ENCODE measurements at regions not wholly inside any gene's neighbourhood (a gene's known extent, or its start where the extent isn't known, plus 50 kb on each side); places are given as distances from the start of the nearest gene placed in this dataset.

GRCh38 chr10:3277566-3277965, 105.0 kb upstream of the PITRM1 start:
- no peak overlapping the region for H3K9ac ChIP-seq (ENCODE audit: low read depth in 1 of 2, low read length in 2 of 2)
- H3K36me3 ChIP-seq (ENCODE audit: control insufficient read depth in 2 of 2, insufficient read depth in 2 of 2, low read length in 2 of 2) = no peaks in the 10 kb centered on the region
- no peak overlapping the region for H3K27ac ChIP-seq (ENCODE audit: low read depth in 2 of 2, low read length in 2 of 2)

GRCh38 chr10:3274414-3274813, 101.8 kb upstream of the PITRM1 start:
- no peaks in the 10 kb centered on the region for H3K27me3 ChIP-seq (ENCODE audit: control insufficient read depth in 2 of 2, insufficient read depth in 2 of 2, low read length in 2 of 2)

More at GRCh38 chr10:3277566-3277965, 105.0 kb upstream of the PITRM1 start:
- no peaks in the 10 kb centered on the region for H3K9me3 ChIP-seq (ENCODE audit: control insufficient read depth in 2 of 2, low read length in 2 of 2)
- H3K4me3 ChIP-seq (ENCODE audit: low read length in 2 of 2) = no peak overlapping the region
- no peaks in the 10 kb centered on the region for H3K27me3 ChIP-seq (ENCODE audit: control insufficient read depth in 2 of 2, insufficient read depth in 2 of 2, low read length in 2 of 2)
- no peaks in the 10 kb centered on the region for H3K4me1 ChIP-seq (ENCODE audit: control insufficient read depth in 2 of 2, insufficient read depth in 2 of 2, low read length in 2 of 2)

GRCh38 chr10:3273966-3274365, 101.4 kb upstream of the PITRM1 start:
- Histone ChIP-seq H3K4me1 (ENCODE audit: control insufficient read depth in 2 of 2, insufficient read depth in 2 of 2, low read length in 2 of 2) (no peaks in the 10 kb centered on the region), H3K4me3 (ENCODE audit: low read length in 2 of 2) (no peak overlapping the region), H3K27me3 (ENCODE audit: control insufficient read depth in 2 of 2, insufficient read depth in 2 of 2, low read length in 2 of 2) (no peaks in the 10 kb centered on the region), H3K9me3 (ENCODE audit: control insufficient read depth in 2 of 2, low read length in 2 of 2) (no peaks in the 10 kb centered on the region), H3K9ac (ENCODE audit: low read depth in 1 of 2, low read length in 2 of 2) (no peak overlapping the region), H3K27ac (ENCODE audit: low read depth in 2 of 2, low read length in 2 of 2) (no peak overlapping the region), H3K36me3 (ENCODE audit: control insufficient read depth in 2 of 2, insufficient read depth in 2 of 2, low read length in 2 of 2) (no peaks in the 10 kb centered on the region)

More at GRCh38 chr10:3274414-3274813, 101.8 kb upstream of the PITRM1 start:
- Histone ChIP-seq H3K4me1 (ENCODE audit: control insufficient read depth in 2 of 2, insufficient read depth in 2 of 2, low read length in 2 of 2) (no peaks in the 10 kb centered on the region), H3K36me3 (ENCODE audit: control insufficient read depth in 2 of 2, insufficient read depth in 2 of 2, low read length in 2 of 2) (no peaks in the 10 kb centered on the region), H3K4me3 (ENCODE audit: low read length in 2 of 2) (no peak overlapping the region), H3K27ac (ENCODE audit: low read depth in 2 of 2, low read length in 2 of 2) (no peak overlapping the region), H3K9me3 (ENCODE audit: control insufficient read depth in 2 of 2, low read length in 2 of 2) (no peaks in the 10 kb centered on the region), H3K9ac (ENCODE audit: low read depth in 1 of 2, low read length in 2 of 2) (no peak overlapping the region)

DNA sequence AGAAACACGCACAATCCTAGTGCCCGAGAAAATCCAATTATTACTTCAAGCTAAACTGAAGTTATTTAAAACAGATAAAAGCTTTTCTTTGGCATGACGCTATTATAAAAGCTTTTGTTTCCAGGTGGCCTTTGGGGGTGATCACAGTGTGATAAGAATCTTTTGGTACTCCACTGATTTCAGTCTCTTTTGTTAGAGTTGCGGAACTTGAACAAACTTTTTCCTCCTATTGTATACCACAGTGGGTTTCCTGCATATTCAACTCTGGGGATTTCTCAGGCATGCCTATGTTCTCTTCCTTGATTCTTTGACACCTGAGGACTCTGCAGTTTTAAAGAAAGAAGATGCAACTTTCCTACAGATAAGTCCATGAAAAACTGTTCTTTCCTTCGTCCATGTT, 99.7 kb upstream of the PITRM1 start:
- no peaks in the 10 kb centered on the region for H3K4me1 ChIP-seq (ENCODE audit: control insufficient read depth in 2 of 2, insufficient read depth in 2 of 2, low read length in 2 of 2)
- H3K4me3 ChIP-seq (ENCODE audit: low read length in 2 of 2) = no peak overlapping the region
- no peak overlapping the region for H3K27ac ChIP-seq (ENCODE audit: low read depth in 2 of 2, low read length in 2 of 2)
- H3K9ac ChIP-seq (ENCODE audit: low read depth in 1 of 2, low read length in 2 of 2) = no peak overlapping the region
- no peaks in the 10 kb centered on the region for H3K27me3 ChIP-seq (ENCODE audit: control insufficient read depth in 2 of 2, insufficient read depth in 2 of 2, low read length in 2 of 2)
- no peaks in the 10 kb centered on the region for H3K36me3 ChIP-seq (ENCODE audit: control insufficient read depth in 2 of 2, insufficient read depth in 2 of 2, low read length in 2 of 2)
- no peaks in the 10 kb centered on the region for H3K9me3 ChIP-seq (ENCODE audit: control insufficient read depth in 2 of 2, low read length in 2 of 2)

DNA sequence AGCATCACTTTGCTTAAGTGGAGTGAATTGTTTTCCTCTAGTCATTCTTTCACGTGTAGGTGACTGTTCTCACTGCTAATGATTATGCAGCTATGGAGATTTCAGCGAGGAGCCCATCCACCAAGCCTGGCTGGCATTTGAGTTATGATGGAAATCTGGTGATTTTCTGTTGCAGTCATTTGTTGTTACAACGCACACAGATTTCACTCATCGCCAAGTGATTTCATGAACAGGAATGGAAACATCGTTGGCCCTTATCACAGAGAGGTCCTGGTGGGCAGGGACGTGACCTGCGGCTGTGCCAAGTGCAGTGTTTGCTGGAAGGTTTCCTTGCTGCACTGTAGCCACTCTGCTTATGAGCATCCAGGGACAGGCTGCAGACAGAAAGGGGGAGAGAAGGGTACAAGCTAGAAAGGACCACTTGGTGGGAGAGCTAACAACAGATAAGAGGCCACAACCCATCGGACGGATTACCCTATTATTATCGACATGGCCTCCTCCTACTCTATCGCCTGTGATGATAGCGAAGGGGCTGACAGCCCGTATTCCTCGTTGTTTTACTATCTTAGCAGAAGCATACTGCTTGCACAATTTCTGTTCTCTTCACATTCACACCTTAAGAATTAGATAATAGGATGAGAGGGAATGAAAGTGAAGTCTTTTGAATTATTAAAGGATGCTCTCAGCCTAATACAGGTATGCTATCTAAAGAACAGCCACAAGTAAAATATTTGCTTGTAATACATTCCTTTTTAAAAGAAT, 99.0 kb upstream of the PITRM1 start:
- Histone ChIP-seq H3K4me1 (ENCODE audit: control insufficient read depth in 2 of 2, insufficient read depth in 2 of 2, low read length in 2 of 2) (no peaks in the 10 kb centered on the region), H3K36me3 (ENCODE audit: control insufficient read depth in 2 of 2, insufficient read depth in 2 of 2, low read length in 2 of 2) (no peaks in the 10 kb centered on the region), H3K4me3 (ENCODE audit: low read length in 2 of 2) (no peak overlapping the region), H3K9me3 (ENCODE audit: control insufficient read depth in 2 of 2, low read length in 2 of 2) (no peaks in the 10 kb centered on the region), H3K27ac (ENCODE audit: low read depth in 2 of 2, low read length in 2 of 2) (no peak overlapping the region), H3K9ac (ENCODE audit: low read depth in 1 of 2, low read length in 2 of 2) (no peak overlapping the region), H3K27me3 (ENCODE audit: control insufficient read depth in 2 of 2, insufficient read depth in 2 of 2, low read length in 2 of 2) (no peaks in the 10 kb centered on the region)

GRCh38 chr10:3270577-3271316, 98.2 kb upstream of the PITRM1 start:
- H3K27me3 ChIP-seq (ENCODE audit: control insufficient read depth in 2 of 2, insufficient read depth in 2 of 2, low read length in 2 of 2) = no peaks in the 10 kb centered on the region
- H3K27ac ChIP-seq (ENCODE audit: low read depth in 2 of 2, low read length in 2 of 2) = no peak overlapping the region
- no peak overlapping the region for H3K9ac ChIP-seq (ENCODE audit: low read depth in 1 of 2, low read length in 2 of 2)
- H3K36me3 ChIP-seq (ENCODE audit: control insufficient read depth in 2 of 2, insufficient read depth in 2 of 2, low read length in 2 of 2) = no peaks in the 10 kb centered on the region
- no peaks in the 10 kb centered on the region for H3K4me1 ChIP-seq (ENCODE audit: control insufficient read depth in 2 of 2, insufficient read depth in 2 of 2, low read length in 2 of 2)
- no peak overlapping the region for H3K4me3 ChIP-seq (ENCODE audit: low read length in 2 of 2)
- H3K9me3 ChIP-seq (ENCODE audit: control insufficient read depth in 2 of 2, low read length in 2 of 2) = no peaks in the 10 kb centered on the region

DNA sequence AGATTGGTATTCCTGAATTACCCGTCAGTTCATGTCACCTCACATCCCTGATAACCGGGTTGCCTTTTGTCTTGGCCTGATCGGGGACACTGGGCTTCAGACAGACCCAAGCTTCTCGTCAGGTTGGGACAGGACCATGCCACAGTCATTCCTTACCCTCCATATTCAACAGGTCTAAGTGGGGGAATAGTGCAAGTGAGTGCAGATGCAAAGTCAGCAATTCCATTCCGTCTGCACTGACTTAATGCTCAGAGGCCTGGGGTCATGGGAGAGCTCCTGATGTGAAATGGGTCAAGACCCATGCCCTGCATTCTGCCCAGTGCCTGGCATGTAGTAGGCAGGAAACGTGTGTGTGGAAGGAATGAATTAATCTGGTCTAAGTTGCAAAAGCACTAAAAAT, 95.4 kb upstream of the PITRM1 start:
- Histone ChIP-seq H3K27ac (ENCODE audit: low read depth in 2 of 2, low read length in 2 of 2) (no peak overlapping the region), H3K9me3 (ENCODE audit: control insufficient read depth in 2 of 2, low read length in 2 of 2) (no peaks in the 10 kb centered on the region), H3K4me3 (ENCODE audit: low read length in 2 of 2) (no peak overlapping the region), H3K27me3 (ENCODE audit: control insufficient read depth in 2 of 2, insufficient read depth in 2 of 2, low read length in 2 of 2) (no peaks in the 10 kb centered on the region), H3K36me3 (ENCODE audit: control insufficient read depth in 2 of 2, insufficient read depth in 2 of 2, low read length in 2 of 2) (no peaks in the 10 kb centered on the region), H3K9ac (ENCODE audit: low read depth in 1 of 2, low read length in 2 of 2) (no peak overlapping the region), H3K4me1 (ENCODE audit: control insufficient read depth in 2 of 2, insufficient read depth in 2 of 2, low read length in 2 of 2) (no peaks in the 10 kb centered on the region)

- Histone ChIP-seq H3K4me1 (ENCODE audit: control insufficient read depth in 2 of 2, insufficient read depth in 2 of 2, low read length in 2 of 2) (no peaks in the 10 kb centered on the region), H3K9ac (ENCODE audit: low read depth in 1 of 2, low read length in 2 of 2) (no peak overlapping the region), H3K36me3 (ENCODE audit: control insufficient read depth in 2 of 2, insufficient read depth in 2 of 2, low read length in 2 of 2) (no peaks in the 10 kb centered on the region), H3K27me3 (ENCODE audit: control insufficient read depth in 2 of 2, insufficient read depth in 2 of 2, low read length in 2 of 2) (no peaks in the 10 kb centered on the region), H3K27ac (ENCODE audit: low read depth in 2 of 2, low read length in 2 of 2) (no peak overlapping the region), H3K4me3 (ENCODE audit: low read length in 2 of 2) (no peak overlapping the region), H3K9me3 (ENCODE audit: control insufficient read depth in 2 of 2, low read length in 2 of 2) (no peaks in the 10 kb centered on the region)
Observed at GRCh38 chr10:3265088-3265487, 92.5 kb upstream of the PITRM1 start.

GRCh38 chr10:3264161-3264761, 91.7 kb upstream of the PITRM1 start:
- no peaks in the 10 kb centered on the region for H3K9me3 ChIP-seq (ENCODE audit: control insufficient read depth in 2 of 2, low read length in 2 of 2)
- no peaks in the 10 kb centered on the region for H3K36me3 ChIP-seq (ENCODE audit: control insufficient read depth in 2 of 2, insufficient read depth in 2 of 2, low read length in 2 of 2)
- H3K27ac ChIP-seq (ENCODE audit: low read depth in 2 of 2, low read length in 2 of 2) = no peak overlapping the region
- H3K9ac ChIP-seq (ENCODE audit: low read depth in 1 of 2, low read length in 2 of 2) = no peak overlapping the region
- H3K27me3 ChIP-seq (ENCODE audit: control insufficient read depth in 2 of 2, insufficient read depth in 2 of 2, low read length in 2 of 2) = no peaks in the 10 kb centered on the region
- no peak overlapping the region for H3K4me3 ChIP-seq (ENCODE audit: low read length in 2 of 2)
- H3K4me1 ChIP-seq (ENCODE audit: control insufficient read depth in 2 of 2, insufficient read depth in 2 of 2, low read length in 2 of 2) = no peaks in the 10 kb centered on the region

DNA sequence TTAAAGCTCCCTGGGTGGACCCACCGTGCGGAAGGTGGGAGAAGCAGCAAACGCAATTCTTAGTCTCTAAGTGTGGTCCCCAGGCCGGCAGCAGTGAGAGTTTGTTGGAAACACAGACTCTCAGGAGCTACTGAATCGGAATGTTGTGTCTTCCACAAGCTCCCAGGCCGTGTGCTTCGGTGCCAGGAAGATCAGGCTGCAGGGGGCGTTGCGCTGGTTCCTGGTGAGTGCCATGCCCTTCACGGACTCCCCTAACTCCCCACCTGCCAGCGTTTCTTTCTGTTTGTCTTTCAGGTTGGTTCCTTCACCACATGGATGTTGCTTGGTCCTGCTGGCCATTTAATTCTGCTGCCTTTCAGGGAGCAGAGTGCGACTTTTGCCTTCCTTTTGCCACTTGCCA, 91.2 kb upstream of the PITRM1 start:
- no peaks in the 10 kb centered on the region for H3K36me3 ChIP-seq (ENCODE audit: control insufficient read depth in 2 of 2, insufficient read depth in 2 of 2, low read length in 2 of 2)
- no peak overlapping the region for H3K27ac ChIP-seq (ENCODE audit: low read depth in 2 of 2, low read length in 2 of 2)
- no peaks in the 10 kb centered on the region for H3K27me3 ChIP-seq (ENCODE audit: control insufficient read depth in 2 of 2, insufficient read depth in 2 of 2, low read length in 2 of 2)
- H3K4me3 ChIP-seq (ENCODE audit: low read length in 2 of 2) = no peak overlapping the region
- no peaks in the 10 kb centered on the region for H3K9me3 ChIP-seq (ENCODE audit: control insufficient read depth in 2 of 2, low read length in 2 of 2)
- H3K9ac ChIP-seq (ENCODE audit: low read depth in 1 of 2, low read length in 2 of 2) = no peak overlapping the region
- H3K4me1 ChIP-seq (ENCODE audit: control insufficient read depth in 2 of 2, insufficient read depth in 2 of 2, low read length in 2 of 2) = no peaks in the 10 kb centered on the region
